IMR-90 (cell line): ENCODE measurements at regions not wholly inside any gene's neighbourhood (a gene's known extent, or its start where the extent isn't known, plus 50 kb on each side); places are given as distances from the start of the nearest gene placed in this dataset.

Source experiments
- ATAC-seq: fragments of 200-7000 bp; cut with Tn5 transposase; 2 replicates; pipeline ENCODE4 v1.9.1; 2020; ENCODE audit warnings: low read depth, mild to moderate bottlenecking, moderate library complexity
- BruUV-seq: library from RNA; stranded (reverse); fragments of 400-500 nt; replicated peaks from 2 replicates; lab custom pipeline; 2021; lab: Mats Ljungman, UMichigan
- CTCF ChIA-PET: fragments of 300-600 bp; formaldehyde crosslinking; extraction: SDS; loops from one replicate; lab custom pipeline; 2021; ENCODE audit warnings: antibody characterized with exemption; lab: Yijun Ruan, JAX
- POLR2A ChIA-PET: fragments of 300-600 bp; sonication (Branson Sonifier 250); formaldehyde crosslinking; loops from one replicate; lab custom pipeline; 2022; ENCODE audit warnings: antibody characterized with exemption; ENCODE audit not compliant: unreplicated experiment; lab: Charles Lee
- DNase-seq: peaks from one replicate; pipeline ENCODE4 v3.0.0; 2013
- H2AFZ ChIP-seq: replicated peaks from 2 replicates; pipeline ENCODE3; 2013; ENCODE audit warnings: low read length, mild to moderate bottlenecking; ENCODE audit not compliant: poor library complexity
- H2AK5ac ChIP-seq: 2 replicates; pipeline ENCODE4 v1.6.1; 2013; ENCODE audit warnings: low read depth, low read length, inconsistent platforms
- H2AK9ac ChIP-seq: replicated peaks from 2 replicates; pipeline ENCODE3; 2013; ENCODE audit warnings: mild to moderate bottlenecking, low read depth, low read length, moderate library complexity; ENCODE audit not compliant: poor library complexity
- H2BK120ac ChIP-seq: 2 replicates; pipeline ENCODE4 v1.6.1; 2013; ENCODE audit warnings: low read depth, low read length, inconsistent platforms
- H2BK15ac ChIP-seq: 3 replicates; pipeline ENCODE4 v1.6.1; 2013; ENCODE audit warnings: low read depth, low read length, inconsistent platforms
- H2BK20ac ChIP-seq: 2 replicates; pipeline ENCODE4 v1.6.1; 2013; ENCODE audit warnings: low read depth, mild to moderate bottlenecking, inconsistent platforms, low read length, moderate library complexity
- H2BK5ac ChIP-seq: 2 replicates; pipeline ENCODE4 v1.6.1; 2013; ENCODE audit warnings: mild to moderate bottlenecking, low read depth, low read length, inconsistent platforms; ENCODE audit not compliant: poor library complexity, severe bottlenecking
- H3K14ac ChIP-seq: replicated peaks from 2 replicates; pipeline ENCODE4 v1.6.1; 2013; ENCODE audit warnings: low read depth, low read length, inconsistent platforms
- H3K18ac ChIP-seq: 2 replicates; pipeline ENCODE4 v1.6.1; 2013; ENCODE audit warnings: low read depth, low read length, control low read depth
- H3K23ac ChIP-seq: 2 replicates; pipeline ENCODE4 v1.6.1; 2013; ENCODE audit warnings: low read depth, low read length, inconsistent platforms
- H3K27ac ChIP-seq: 2 replicates; pipeline ENCODE4 v1.5.1; 2013; ENCODE audit warnings: mild to moderate bottlenecking, control low read depth, low read length; ENCODE audit not compliant: insufficient read depth
- H3K27me3 ChIP-seq: 2 replicates; pipeline ENCODE4 v1.6.1; 2013; ENCODE audit warnings: low read length; ENCODE audit not compliant: control insufficient read depth, insufficient read depth
- H3K36me3 ChIP-seq: 2 replicates; pipeline ENCODE4 v1.6.1; 2013; ENCODE audit warnings: low read length, mixed read lengths; ENCODE audit not compliant: control insufficient read depth, insufficient read depth
- H3K4ac ChIP-seq: 2 replicates; pipeline ENCODE4 v1.6.1; 2013; ENCODE audit warnings: low read depth, low read length, inconsistent platforms
- H3K4me1 ChIP-seq: 2 replicates; pipeline ENCODE4 v1.6.1; 2013; ENCODE audit warnings: low read length, mixed read lengths; ENCODE audit not compliant: control insufficient read depth, insufficient read depth
- H3K4me2 ChIP-seq: 2 replicates; pipeline ENCODE4 v1.6.1; 2013; ENCODE audit warnings: low read depth, mild to moderate bottlenecking, control low read depth, low read length, moderate library complexity
- H3K4me3 ChIP-seq: 2 replicates; pipeline ENCODE4 v1.5.1; 2013; ENCODE audit warnings: low read depth, mild to moderate bottlenecking, control low read depth, low read length, moderate library complexity; ENCODE audit not compliant: insufficient read depth
- H3K56ac ChIP-seq: 2 replicates; pipeline ENCODE4 v1.6.1; 2013; ENCODE audit warnings: low read length, inconsistent platforms; ENCODE audit not compliant: insufficient read depth; ENCODE audit errors: extremely low read depth
- H3K79me1 ChIP-seq, 2 experiments: 2 replicates each; pipeline ENCODE4 v1.6.1; 2013; ENCODE audit warnings: low read length in 2 of 2, inconsistent platforms in 1 of 2, low read depth in 1 of 2
- H3K9ac ChIP-seq: 2 replicates; pipeline ENCODE4 v1.6.1; 2013; ENCODE audit warnings: low read depth, low read length, control low read depth
- H3K9me1 ChIP-seq: 2 replicates; pipeline ENCODE4 v1.6.1; 2013; ENCODE audit warnings: low read length, inconsistent platforms; ENCODE audit not compliant: insufficient read depth
- H3K9me3 ChIP-seq: 2 replicates; pipeline ENCODE4 v1.6.1; 2013; ENCODE audit warnings: low read length; ENCODE audit not compliant: control insufficient read depth, insufficient read depth
- H4K20me1 ChIP-seq: 2 replicates; pipeline ENCODE4 v1.6.1; 2013; ENCODE audit warnings: low read length, inconsistent platforms; ENCODE audit not compliant: insufficient read depth
- H4K5ac ChIP-seq: 2 replicates; pipeline ENCODE4 v1.6.1; 2013; ENCODE audit warnings: mild to moderate bottlenecking, low read depth, low read length, control low read depth
- H4K8ac ChIP-seq, 2 experiments: 2 replicates each; pipeline ENCODE4 v1.6.1; 2013; ENCODE audit warnings: low read depth in 2 of 2, low read length in 2 of 2, control low read depth in 1 of 2, inconsistent platforms in 1 of 2
- H4K91ac ChIP-seq: 2 replicates; pipeline ENCODE4 v1.6.1; 2013; ENCODE audit warnings: low read depth, low read length, inconsistent platforms; ENCODE audit not compliant: insufficient read depth
- CEBPB ChIP-seq: IDR thresholded peaks from 2 replicates; pipeline ENCODE4 v1.6.1; 2012; ENCODE audit warnings: low read depth, low read length, improper control_type of control experiment
- CHD1 ChIP-seq: IDR thresholded peaks from 2 replicates; pipeline ENCODE4 v1.6.1; 2012; ENCODE audit warnings: low read depth, low read length, improper control_type of control experiment
- CTCF ChIP-seq: conservative IDR thresholded peaks from 2 replicates; pipeline ENCODE4 v1.5.1; 2012; ENCODE audit warnings: mild to moderate bottlenecking, low read depth, low read length, improper control_type of control experiment
- MAFK ChIP-seq: IDR thresholded peaks from 2 replicates; pipeline ENCODE4 v1.6.1; 2012; ENCODE audit warnings: low read depth, low read length, improper control_type of control experiment
- MAZ ChIP-seq: IDR thresholded peaks from 2 replicates; pipeline ENCODE4 v1.6.1; 2012; ENCODE audit warnings: low read depth, mild to moderate bottlenecking, low read length, improper control_type of control experiment, moderate library complexity, borderline replicate concordance
- MXI1 ChIP-seq: IDR thresholded peaks from 2 replicates; pipeline ENCODE4 v1.6.1; 2012; ENCODE audit warnings: low read depth, mild to moderate bottlenecking, low read length, moderate library complexity, borderline replicate concordance
- NFE2L2 ChIP-seq: fragments of 150-350 bp; IDR thresholded peaks from 2 replicates; pipeline ENCODE4 v1.6.1; 2016; ENCODE audit warnings: low read depth, mild to moderate bottlenecking, low read length
- POLR2A ChIP-seq: IDR thresholded peaks from 2 replicates; pipeline ENCODE4 v1.6.1; 2012; ENCODE audit warnings: mild to moderate bottlenecking, low read depth, low read length
- RAD21 ChIP-seq: IDR thresholded peaks from 2 replicates; pipeline ENCODE4 v1.6.1; 2012; ENCODE audit warnings: low read length, improper control_type of control experiment
- RCOR1 ChIP-seq: IDR thresholded peaks from 2 replicates; pipeline ENCODE4 v1.6.1; 2012; ENCODE audit warnings: mild to moderate bottlenecking, low read length, improper control_type of control experiment; ENCODE audit not compliant: insufficient replicate concordance
- RFX5 ChIP-seq: IDR thresholded peaks from 2 replicates; pipeline ENCODE4 v1.8.0; 2012; ENCODE audit warnings: low read depth, mild to moderate bottlenecking, low read length, moderate library complexity
- SMC3 ChIP-seq: fragments of 150-350 bp; IDR thresholded peaks from 2 replicates; pipeline ENCODE4 v1.6.1; 2016; ENCODE audit warnings: low read depth, mild to moderate bottlenecking, antibody characterized with exemption, low read length, moderate library complexity
- WGBS, 2 experiments: methylation state at CpG; one replicate each; pipeline versions ENCODE4 v1.1.5 to v1.1.7; 2013; ENCODE audit warnings: missing lambda C conversion rate in 2 of 2; ENCODE audit not compliant: insufficient read length in 1 of 2; ENCODE audit errors: extremely low coverage in 2 of 2; 5-methylcytosine and 5-hydroxymethylcytosine counted together
- dilution Hi-C: fragments of 300-500 bp; cut with HindIII; formaldehyde crosslinking; loops from one replicate; pipeline ENCODE4 v1.14.3; 2018; ENCODE audit warnings: low sequenced_read_pairs; ENCODE audit not compliant: unreplicated experiment
- in situ Hi-C: fragments of 300-500 bp; cut with MboI; formaldehyde crosslinking; loops from 3 replicates; pipeline ENCODE4 v1.14.3; 2019; ENCODE audit warnings: low sequenced_read_pairs, inconsistent platforms, mixed read lengths
- intact Hi-C: fragments of 100-400 bp; cut with micrococcal nuclease; formaldehyde crosslinking; loops from 2 replicates; pipeline ENCODE4 v1.10.0; 2022
- TF ChIP-seq, protein P1 (sequence below): fragments of 150-350 bp; IDR thresholded peaks from 2 replicates; pipeline ENCODE4 v1.6.1; 2017; ENCODE audit warnings: mild to moderate bottlenecking, antibody characterized with exemption, low read length, low read depth
- TF ChIP-seq, protein P2 (sequence below): fragments of 150-350 bp; IDR thresholded peaks from 2 replicates; pipeline ENCODE4 v1.6.1; 2016; ENCODE audit warnings: low read depth, mild to moderate bottlenecking, low read length, moderate library complexity, borderline replicate concordance

- no CpG with 5 or more reads among the region's 3 CpGs for whole genome bisulfite sequencing, 2 experiments
Measured at GRCh38 chr3:99191186-99191585, 289.7 kb upstream of the DCBLD2 start.

More at GRCh38 chr3:99191186-99191585, 289.7 kb upstream of the DCBLD2 start:
- TF ChIP-seq CTCF, result no peak
- TF ChIP-seq NFE2L2, result no peak
- no peak for TF ChIP-seq RCOR1
- no peak for TF ChIP-seq MAZ
- no peak for TF ChIP-seq RFX5
- no peak for TF ChIP-seq CHD1
- TF ChIP-seq RAD21, result no peak
- TF ChIP-seq SMC3, result no peak
- TF ChIP-seq, protein P1, sequence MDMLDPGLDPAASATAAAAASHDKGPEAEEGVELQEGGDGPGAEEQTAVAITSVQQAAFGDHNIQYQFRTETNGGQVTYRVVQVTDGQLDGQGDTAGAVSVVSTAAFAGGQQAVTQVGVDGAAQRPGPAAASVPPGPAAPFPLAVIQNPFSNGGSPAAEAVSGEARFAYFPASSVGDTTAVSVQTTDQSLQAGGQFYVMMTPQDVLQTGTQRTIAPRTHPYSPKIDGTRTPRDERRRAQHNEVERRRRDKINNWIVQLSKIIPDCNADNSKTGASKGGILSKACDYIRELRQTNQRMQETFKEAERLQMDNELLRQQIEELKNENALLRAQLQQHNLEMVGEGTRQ, result no peak
- no peak for TF ChIP-seq CEBPB
- TF ChIP-seq, protein P2, sequence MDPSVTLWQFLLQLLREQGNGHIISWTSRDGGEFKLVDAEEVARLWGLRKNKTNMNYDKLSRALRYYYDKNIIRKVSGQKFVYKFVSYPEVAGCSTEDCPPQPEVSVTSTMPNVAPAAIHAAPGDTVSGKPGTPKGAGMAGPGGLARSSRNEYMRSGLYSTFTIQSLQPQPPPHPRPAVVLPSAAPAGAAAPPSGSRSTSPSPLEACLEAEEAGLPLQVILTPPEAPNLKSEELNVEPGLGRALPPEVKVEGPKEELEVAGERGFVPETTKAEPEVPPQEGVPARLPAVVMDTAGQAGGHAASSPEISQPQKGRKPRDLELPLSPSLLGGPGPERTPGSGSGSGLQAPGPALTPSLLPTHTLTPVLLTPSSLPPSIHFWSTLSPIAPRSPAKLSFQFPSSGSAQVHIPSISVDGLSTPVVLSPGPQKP, result no peak
- no peak for TF ChIP-seq MXI1
- TF ChIP-seq POLR2A, result no peak
- TF ChIP-seq MAFK, result no peak
- dilution Hi-C loops (no loop called here), intact Hi-C loops (no loop called here), in situ Hi-C loops (no loop called here)
- Histone ChIP-seq H4K8ac (no peak overlapping the region), H3K27me3 (no peaks in the 10 kb centered on the region), H2AK5ac (no peak overlapping the region), H3K14ac (no peak overlapping the region), H3K9me1 (no peaks in the 10 kb centered on the region), H3K9me3 (no peaks in the 10 kb centered on the region), H3K79me1 (no peaks in the 10 kb centered on the region), H2BK20ac (no peak overlapping the region), H2BK5ac (no peak overlapping the region), H3K27ac (no peak overlapping the region), H3K4me1 (no peaks in the 10 kb centered on the region), H3K4me3 (no peak overlapping the region), H3K4ac (no peak overlapping the region), H3K4me2 (no peak overlapping the region), H3K9ac (no peak overlapping the region), H2AFZ (no peak overlapping the region), H3K56ac (no peak overlapping the region), H4K91ac (no peak overlapping the region), H3K18ac (no peak overlapping the region), H2BK15ac (no peak overlapping the region), H2AK9ac (no peak overlapping the region), H4K20me1 (no peaks in the 10 kb centered on the region), H4K5ac (no peak overlapping the region), H3K23ac (no peak overlapping the region), H3K36me3 (no peaks in the 10 kb centered on the region), H2BK120ac (no peak overlapping the region)
- ATAC-seq (no peak), DNase-seq (no peak)
- no TSS peak for BruUV-seq
- ChIA-PET POLR2A (no interaction called here), CTCF (no interaction called here)
